ENCODE measurements at regions not wholly inside any gene's neighbourhood (a gene's known extent, or its start where the extent isn't known, plus 50 kb on each side); places are given as distances from the start of the nearest gene placed in this dataset.
A peak's percentile ranks its signal among the peaks of the same experiment; 100 is the strongest.

DNA sequence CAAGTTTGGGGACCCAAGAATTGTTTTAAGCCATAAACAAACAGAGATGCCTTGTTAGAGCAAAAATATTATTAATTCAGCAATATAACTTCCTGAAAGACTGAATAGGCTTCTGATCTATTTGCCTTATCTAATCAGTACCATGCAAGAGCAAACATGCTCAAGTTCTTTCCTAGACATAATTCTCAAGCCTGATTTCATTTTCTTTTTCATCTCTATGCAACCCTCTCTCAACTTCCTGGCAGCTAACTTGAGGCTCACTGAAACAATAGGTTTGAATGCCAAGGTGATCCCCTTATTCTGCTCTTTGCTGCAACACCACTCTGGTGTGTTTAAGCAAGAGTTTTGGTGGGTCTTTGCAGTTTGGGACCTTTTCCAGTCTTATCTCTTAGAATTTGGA is 230.9 kb upstream of the CD96 start:
- TF ChIP-seq, protein P1, sequence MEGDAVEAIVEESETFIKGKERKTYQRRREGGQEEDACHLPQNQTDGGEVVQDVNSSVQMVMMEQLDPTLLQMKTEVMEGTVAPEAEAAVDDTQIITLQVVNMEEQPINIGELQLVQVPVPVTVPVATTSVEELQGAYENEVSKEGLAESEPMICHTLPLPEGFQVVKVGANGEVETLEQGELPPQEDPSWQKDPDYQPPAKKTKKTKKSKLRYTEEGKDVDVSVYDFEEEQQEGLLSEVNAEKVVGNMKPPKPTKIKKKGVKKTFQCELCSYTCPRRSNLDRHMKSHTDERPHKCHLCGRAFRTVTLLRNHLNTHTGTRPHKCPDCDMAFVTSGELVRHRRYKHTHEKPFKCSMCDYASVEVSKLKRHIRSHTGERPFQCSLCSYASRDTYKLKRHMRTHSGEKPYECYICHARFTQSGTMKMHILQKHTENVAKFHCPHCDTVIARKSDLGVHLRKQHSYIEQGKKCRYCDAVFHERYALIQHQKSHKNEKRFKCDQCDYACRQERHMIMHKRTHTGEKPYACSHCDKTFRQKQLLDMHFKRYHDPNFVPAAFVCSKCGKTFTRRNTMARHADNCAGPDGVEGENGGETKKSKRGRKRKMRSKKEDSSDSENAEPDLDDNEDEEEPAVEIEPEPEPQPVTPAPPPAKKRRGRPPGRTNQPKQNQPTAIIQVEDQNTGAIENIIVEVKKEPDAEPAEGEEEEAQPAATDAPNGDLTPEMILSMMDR (IDR thresholded peaks at IDR 0.05; ENCODE audit: borderline replicate concordance, extremely low read depth, insufficient read depth) = no peak
- FAIRE-seq (no peak), DNase-seq (no peak)
- intact Hi-C loops (cut with DNase I) = no loop called here
- H3K9ac ChIP-seq (ENCODE audit: low read length in 3 of 3) = no peak overlapping the region
- H3K9me3 ChIP-seq (ENCODE audit: control insufficient read depth in 2 of 3, insufficient read depth in 1 of 3, low read length in 3 of 3) = no peaks in the 10 kb centered on the region
- H3K27me3 ChIP-seq (ENCODE audit: control insufficient read depth, insufficient read depth, low read length) = no peaks in the 10 kb centered on the region
- H3K27ac ChIP-seq (ENCODE audit: low read depth in 2 of 2, low read length in 2 of 2) = no peak overlapping the region
- no peaks in the 10 kb centered on the region for H3K4me1 ChIP-seq (ENCODE audit: control insufficient read depth in 2 of 3, insufficient read depth in 2 of 3, low read depth in 1 of 3, low read length in 3 of 3)
- H3K4me3 ChIP-seq (ENCODE audit: low read length in 3 of 3) = no peak overlapping the region
- H3K36me3 ChIP-seq (ENCODE audit: control insufficient read depth in 2 of 3, insufficient read depth in 3 of 3, low read length in 3 of 3) = no peaks in the 10 kb centered on the region

DNA sequence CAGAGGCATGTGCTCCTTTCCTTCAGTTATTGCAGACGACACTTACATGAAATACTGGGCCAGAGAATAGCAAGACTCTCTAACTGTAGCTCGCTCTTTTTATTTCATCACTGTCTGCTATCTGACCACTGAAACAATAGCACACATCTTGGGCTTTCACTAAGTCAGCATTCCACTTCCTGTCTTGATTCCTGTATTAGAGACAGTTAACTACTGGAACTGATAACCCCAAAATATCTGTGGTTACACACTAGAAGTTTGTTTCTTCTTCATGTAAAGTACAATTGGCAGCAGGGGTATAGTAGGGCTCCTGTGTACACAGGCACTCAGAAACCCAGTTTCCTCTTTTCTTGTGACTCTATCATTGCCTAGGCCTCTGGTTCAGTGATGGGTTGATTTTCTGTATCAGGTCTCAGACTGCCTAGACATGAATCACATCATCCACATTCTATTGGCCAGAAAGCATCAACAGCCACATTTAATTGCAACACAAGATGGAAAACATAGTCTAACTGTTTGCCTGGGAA is 230.2 kb upstream of the CD96 start:
- TF ChIP-seq, protein P1 (IDR thresholded peaks at IDR 0.05; ENCODE audit: borderline replicate concordance, extremely low read depth, insufficient read depth) = no peak
- no peaks in the 10 kb centered on the region for H3K9me3 ChIP-seq (ENCODE audit: control insufficient read depth in 2 of 3, insufficient read depth in 1 of 3, low read length in 3 of 3)
- H3K9ac ChIP-seq (ENCODE audit: low read length in 3 of 3) = no peak overlapping the region
- H3K4me3 ChIP-seq (ENCODE audit: low read length in 3 of 3) = no peak overlapping the region
- DNase-seq = no peak
- intact Hi-C loops (cut with DNase I) = no loop called here
- H3K27me3 ChIP-seq (ENCODE audit: control insufficient read depth, insufficient read depth, low read length) = no peaks in the 10 kb centered on the region
- no peak overlapping the region for H3K27ac ChIP-seq (ENCODE audit: low read depth in 2 of 2, low read length in 2 of 2)
- FAIRE-seq = no peak
- H3K36me3 ChIP-seq (ENCODE audit: control insufficient read depth in 2 of 3, insufficient read depth in 3 of 3, low read length in 3 of 3) = no peaks in the 10 kb centered on the region
- H3K4me1 ChIP-seq (ENCODE audit: control insufficient read depth in 2 of 3, insufficient read depth in 2 of 3, low read depth in 1 of 3, low read length in 3 of 3) = no peaks in the 10 kb centered on the region

DNA sequence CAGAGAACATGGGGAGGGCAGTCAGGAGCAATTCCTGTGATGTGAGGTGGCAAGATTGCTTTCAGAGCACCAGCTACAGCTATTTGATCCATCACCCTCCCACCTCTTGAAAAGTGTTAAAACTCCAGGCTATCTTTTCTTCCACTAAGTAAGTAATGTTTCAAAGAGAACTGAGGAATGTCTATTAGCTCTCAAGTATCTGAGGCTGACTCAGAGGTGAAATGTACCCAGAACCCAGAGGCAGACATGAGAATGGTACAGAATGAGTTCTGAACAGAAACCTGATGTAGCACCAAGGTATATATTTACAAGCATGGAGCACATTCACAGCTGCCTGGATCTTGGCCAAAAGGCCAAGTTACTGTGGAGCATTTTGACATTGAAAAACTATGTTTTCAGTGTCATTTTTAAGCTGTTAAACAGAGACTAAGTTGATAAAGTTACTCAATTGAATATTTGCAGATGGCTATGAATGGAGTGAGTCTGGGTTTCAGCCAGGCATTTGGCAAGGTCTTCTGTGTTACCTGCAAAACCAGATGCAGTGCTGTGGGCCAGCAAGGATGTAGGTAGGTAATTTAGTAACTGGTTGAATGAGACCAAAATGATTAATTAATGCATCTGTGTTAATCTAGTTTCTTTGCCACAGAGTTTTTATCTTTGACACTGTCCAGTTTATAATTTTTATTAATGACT is 227.7 kb upstream of the CD96 start:
- no peak for FAIRE-seq
- H3K27ac ChIP-seq (ENCODE audit: low read depth in 2 of 2, low read length in 2 of 2) = no peak overlapping the region
- intact Hi-C loops (cut with DNase I) = no loop called here
- H3K9me3 ChIP-seq (ENCODE audit: control insufficient read depth in 2 of 3, insufficient read depth in 1 of 3, low read length in 3 of 3) = no peaks in the 10 kb centered on the region
- TF ChIP-seq, protein P1 (IDR thresholded peaks at IDR 0.05; ENCODE audit: borderline replicate concordance, extremely low read depth, insufficient read depth) = no peak
- no peaks in the 10 kb centered on the region for H3K27me3 ChIP-seq (ENCODE audit: control insufficient read depth, insufficient read depth, low read length)
- no peak overlapping the region for H3K9ac ChIP-seq (ENCODE audit: low read length in 3 of 3)
- no peaks in the 10 kb centered on the region for H3K36me3 ChIP-seq (ENCODE audit: control insufficient read depth in 2 of 3, insufficient read depth in 3 of 3, low read length in 3 of 3)
- peak in 3 of 5 donors; percentile 20 to 55 (median 53) for DNase-seq
- H3K4me1 ChIP-seq (ENCODE audit: control insufficient read depth in 2 of 3, insufficient read depth in 2 of 3, low read depth in 1 of 3, low read length in 3 of 3) = no peaks in the 10 kb centered on the region
- H3K4me3 ChIP-seq (ENCODE audit: low read length in 3 of 3) = no peak overlapping the region

All from kidney (tissue), 13 donors.